ENCODE measurements at regions not wholly inside any gene's neighbourhood (a gene's known extent, or its start where the extent isn't known, plus 50 kb on each side); places are given as distances from the start of the nearest gene placed in this dataset.

DNA sequence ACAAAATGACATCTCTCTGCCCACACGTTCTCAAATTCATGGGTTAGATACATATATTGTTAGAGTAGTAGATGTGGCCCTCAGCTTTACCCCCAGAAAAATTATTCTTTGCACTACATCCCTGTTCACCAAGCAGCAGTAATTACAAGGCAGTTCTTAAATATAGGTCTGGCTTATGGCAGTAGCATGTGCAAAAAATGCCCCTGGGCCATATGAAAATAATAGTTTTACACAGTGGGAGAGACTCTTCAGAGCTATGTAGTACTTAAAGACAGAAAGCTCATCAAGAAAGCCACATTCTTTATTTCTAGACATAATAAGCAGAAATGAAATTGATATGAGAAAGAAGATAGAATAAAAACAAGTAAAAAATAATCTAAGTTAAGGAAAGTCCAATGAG lies 196.3 kb upstream of the FOXP2 start:
- no peak overlapping the region for H3K4me3 ChIP-seq (ENCODE audit: low read depth, low read length)
- in situ Hi-C loops (cut with HindIII; ENCODE audit: low sequenced_read_pairs), result no loop called here
- DNase-seq (ENCODE audit: low read depth, low spot score), result no peak
- TF ChIP-seq, protein P1, sequence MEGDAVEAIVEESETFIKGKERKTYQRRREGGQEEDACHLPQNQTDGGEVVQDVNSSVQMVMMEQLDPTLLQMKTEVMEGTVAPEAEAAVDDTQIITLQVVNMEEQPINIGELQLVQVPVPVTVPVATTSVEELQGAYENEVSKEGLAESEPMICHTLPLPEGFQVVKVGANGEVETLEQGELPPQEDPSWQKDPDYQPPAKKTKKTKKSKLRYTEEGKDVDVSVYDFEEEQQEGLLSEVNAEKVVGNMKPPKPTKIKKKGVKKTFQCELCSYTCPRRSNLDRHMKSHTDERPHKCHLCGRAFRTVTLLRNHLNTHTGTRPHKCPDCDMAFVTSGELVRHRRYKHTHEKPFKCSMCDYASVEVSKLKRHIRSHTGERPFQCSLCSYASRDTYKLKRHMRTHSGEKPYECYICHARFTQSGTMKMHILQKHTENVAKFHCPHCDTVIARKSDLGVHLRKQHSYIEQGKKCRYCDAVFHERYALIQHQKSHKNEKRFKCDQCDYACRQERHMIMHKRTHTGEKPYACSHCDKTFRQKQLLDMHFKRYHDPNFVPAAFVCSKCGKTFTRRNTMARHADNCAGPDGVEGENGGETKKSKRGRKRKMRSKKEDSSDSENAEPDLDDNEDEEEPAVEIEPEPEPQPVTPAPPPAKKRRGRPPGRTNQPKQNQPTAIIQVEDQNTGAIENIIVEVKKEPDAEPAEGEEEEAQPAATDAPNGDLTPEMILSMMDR (IDR thresholded peaks at IDR 0.05; ENCODE audit: low read depth, low read length), result no peak

GRCh38 chr7:114217026-114217806 lies 197.4 kb upstream of the FOXP2 start:
- in situ Hi-C loops (cut with HindIII; ENCODE audit: low sequenced_read_pairs), result no loop called here
- no peak overlapping the region for H3K4me3 ChIP-seq (ENCODE audit: low read depth, low read length)
- TF ChIP-seq, protein P1 (IDR thresholded peaks at IDR 0.05; ENCODE audit: low read depth, low read length), result no peak
- no peak for DNase-seq (ENCODE audit: low read depth, low spot score)

DNA sequence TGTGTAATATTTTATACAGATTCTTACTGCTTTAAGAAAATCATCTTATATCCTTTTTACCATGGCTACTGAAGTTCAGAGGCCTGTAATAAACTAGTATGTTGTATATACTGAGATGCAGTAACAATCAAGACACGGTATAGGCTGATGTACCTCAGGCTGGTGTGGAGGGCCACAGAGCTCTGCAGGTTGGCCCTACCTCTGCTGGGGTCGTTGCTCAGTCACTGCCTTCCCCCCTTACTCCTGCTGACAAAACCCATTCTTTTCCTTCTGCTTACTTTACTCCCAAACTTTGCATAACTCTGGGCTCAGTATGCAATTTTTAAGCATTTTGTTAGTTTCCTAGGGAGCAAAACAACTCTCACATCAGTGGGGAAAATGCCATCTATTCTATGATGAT lies 200.1 kb upstream of the FOXP2 start:
- in situ Hi-C loops (cut with HindIII; ENCODE audit: low sequenced_read_pairs), result no loop called here
- DNase-seq (ENCODE audit: low read depth, low spot score), result no peak
- H3K4me3 ChIP-seq (ENCODE audit: low read depth, low read length), result no peak overlapping the region
- TF ChIP-seq, protein P1 (IDR thresholded peaks at IDR 0.05; ENCODE audit: low read depth, low read length), result no peak

GRCh38 chr7:114212721-114213429 lies 201.7 kb upstream of the FOXP2 start:
- DNase-seq (ENCODE audit: low read depth, low spot score), result peak; percentile 9
- H3K4me3 ChIP-seq (ENCODE audit: low read depth, low read length), result no peak overlapping the region
- in situ Hi-C loops (cut with HindIII; ENCODE audit: low sequenced_read_pairs), result no loop called here
- TF ChIP-seq, protein P1 (IDR thresholded peaks at IDR 0.05; ENCODE audit: low read depth, low read length), result no peak

GRCh38 chr7:114209968-114210367 lies 204.6 kb upstream of the FOXP2 start:
- in situ Hi-C loops (cut with HindIII; ENCODE audit: low sequenced_read_pairs), result no loop called here

DNA sequence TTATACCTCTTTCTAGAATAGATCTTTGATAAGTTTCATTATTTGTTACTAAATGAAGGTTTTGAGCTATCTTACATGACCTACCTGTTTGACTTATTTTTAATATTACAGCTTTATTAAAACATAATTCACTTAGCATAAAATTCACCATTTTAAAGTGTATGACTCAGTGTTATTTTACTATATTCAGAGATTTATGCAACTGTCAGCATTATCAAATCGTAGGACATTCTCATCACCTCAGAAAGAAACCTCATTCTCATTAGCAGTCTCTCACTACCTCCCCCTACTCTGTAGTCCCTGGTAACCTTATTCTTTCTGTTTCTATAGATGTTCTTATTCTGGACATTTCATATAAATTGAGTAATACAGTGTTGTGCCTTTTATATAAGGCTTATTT lies 207.9 kb upstream of the FOXP2 start:
- TF ChIP-seq, protein P1 (IDR thresholded peaks at IDR 0.05; ENCODE audit: low read depth, low read length), result no peak

More at GRCh38 chr7:114209968-114210367, 204.6 kb upstream of the FOXP2 start:
- DNase-seq (ENCODE audit: low read depth, low spot score), result no peak
- TF ChIP-seq, protein P1 (IDR thresholded peaks at IDR 0.05; ENCODE audit: low read depth, low read length), result peak; percentile 9
- no peak overlapping the region for H3K4me3 ChIP-seq (ENCODE audit: low read depth, low read length)

More for the DNA sequence above, 207.9 kb upstream of the FOXP2 start:
- no peak for DNase-seq (ENCODE audit: low read depth, low spot score)
- in situ Hi-C loops (cut with HindIII; ENCODE audit: low sequenced_read_pairs), result no loop called here
- H3K4me3 ChIP-seq (ENCODE audit: low read depth, low read length), result no peak overlapping the region
